ENCODE measurements at regions not wholly inside any gene's neighbourhood (a gene's known extent, or its start where the extent isn't known, plus 50 kb on each side); places are given as distances from the start of the nearest gene placed in this dataset.

DNA sequence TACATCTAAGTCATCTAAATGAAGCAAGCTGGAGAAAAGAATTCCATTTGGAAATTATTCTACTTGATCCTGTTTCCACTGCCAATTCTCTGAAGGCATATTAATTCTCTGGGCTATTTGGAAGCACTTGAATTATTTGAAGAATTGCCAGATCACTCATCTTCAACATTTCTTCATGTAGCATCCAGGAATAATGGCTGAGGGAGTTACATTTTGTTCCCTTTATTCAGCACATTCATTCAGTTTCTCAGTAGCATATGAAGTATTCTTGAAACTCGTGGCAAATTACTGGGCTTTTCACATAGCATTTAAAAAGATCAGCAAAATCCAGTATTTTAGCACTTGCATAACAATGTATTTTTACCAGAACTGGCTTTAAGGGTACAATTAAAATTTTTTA is 127.1 kb upstream of the VIPR2 start:
- peaks cover 23% of the 10 kb centered on the region for H3K4me1 ChIP-seq (ENCODE audit: low read depth, poor library complexity, severe bottlenecking)
- no peak overlapping the region for H2AFZ ChIP-seq (ENCODE audit: low read depth)
- no peak overlapping the region for H3K4me3 ChIP-seq (IDR thresholded peaks at IDR 0.05; ENCODE audit: insufficient read depth, low read depth, low read length)
- H3K9ac ChIP-seq: no peak overlapping the region
- H3K79me2 ChIP-seq (ENCODE audit: insufficient read depth, low read depth): no peaks in the 10 kb centered on the region
- no peak overlapping the region for H3K27ac ChIP-seq
- H3K36me3 ChIP-seq (ENCODE audit: insufficient read depth): no peaks in the 10 kb centered on the region
- H4K20me1 ChIP-seq (ENCODE audit: insufficient read depth): no peaks in the 10 kb centered on the region
- TF ChIP-seq, protein P1, sequence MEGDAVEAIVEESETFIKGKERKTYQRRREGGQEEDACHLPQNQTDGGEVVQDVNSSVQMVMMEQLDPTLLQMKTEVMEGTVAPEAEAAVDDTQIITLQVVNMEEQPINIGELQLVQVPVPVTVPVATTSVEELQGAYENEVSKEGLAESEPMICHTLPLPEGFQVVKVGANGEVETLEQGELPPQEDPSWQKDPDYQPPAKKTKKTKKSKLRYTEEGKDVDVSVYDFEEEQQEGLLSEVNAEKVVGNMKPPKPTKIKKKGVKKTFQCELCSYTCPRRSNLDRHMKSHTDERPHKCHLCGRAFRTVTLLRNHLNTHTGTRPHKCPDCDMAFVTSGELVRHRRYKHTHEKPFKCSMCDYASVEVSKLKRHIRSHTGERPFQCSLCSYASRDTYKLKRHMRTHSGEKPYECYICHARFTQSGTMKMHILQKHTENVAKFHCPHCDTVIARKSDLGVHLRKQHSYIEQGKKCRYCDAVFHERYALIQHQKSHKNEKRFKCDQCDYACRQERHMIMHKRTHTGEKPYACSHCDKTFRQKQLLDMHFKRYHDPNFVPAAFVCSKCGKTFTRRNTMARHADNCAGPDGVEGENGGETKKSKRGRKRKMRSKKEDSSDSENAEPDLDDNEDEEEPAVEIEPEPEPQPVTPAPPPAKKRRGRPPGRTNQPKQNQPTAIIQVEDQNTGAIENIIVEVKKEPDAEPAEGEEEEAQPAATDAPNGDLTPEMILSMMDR (conservative IDR thresholded peaks at IDR 0.05; ENCODE audit: low read depth, low read length): no peak
- no peaks in the 10 kb centered on the region for H3K27me3 ChIP-seq (ENCODE audit: insufficient read depth, low read depth)
- H3K4me2 ChIP-seq: no peak overlapping the region

DNA sequence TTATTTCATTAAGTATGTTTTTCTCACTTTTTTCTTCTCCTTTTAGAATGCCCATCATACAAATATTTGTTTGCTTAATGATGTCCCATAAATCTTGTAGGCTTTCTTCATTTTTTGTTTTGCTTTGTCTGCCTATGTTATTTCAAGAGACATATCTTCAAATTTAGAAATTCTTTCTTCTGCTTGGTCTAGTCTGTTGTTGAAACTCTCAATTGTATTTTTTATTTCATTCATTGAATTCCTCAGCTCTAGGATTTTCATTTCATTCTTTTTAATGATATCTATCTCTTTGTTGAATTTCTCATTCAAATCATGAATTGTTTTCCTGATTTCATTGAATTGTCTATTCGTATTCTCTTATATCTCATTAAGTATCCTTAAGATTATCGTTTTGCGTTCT is 125.1 kb upstream of the VIPR2 start:
- H3K4me2 ChIP-seq: no peak overlapping the region; the same call in 1 of the 2 replicates
- H2AFZ ChIP-seq (ENCODE audit: low read depth): no peak overlapping the region
- no peaks in the 10 kb centered on the region for H4K20me1 ChIP-seq (ENCODE audit: insufficient read depth)
- H3K4me1 ChIP-seq (ENCODE audit: low read depth, poor library complexity, severe bottlenecking): peaks cover 23% of the 10 kb centered on the region
- H3K9ac ChIP-seq: no peak overlapping the region
- no peaks in the 10 kb centered on the region for H3K79me2 ChIP-seq (ENCODE audit: insufficient read depth, low read depth)
- H3K4me3 ChIP-seq (IDR thresholded peaks at IDR 0.05; ENCODE audit: insufficient read depth, low read depth, low read length): no peak overlapping the region
- no peak overlapping the region for H3K27ac ChIP-seq
- TF ChIP-seq, protein P1 (conservative IDR thresholded peaks at IDR 0.05; ENCODE audit: low read depth, low read length): no peak
- no peaks in the 10 kb centered on the region for H3K27me3 ChIP-seq (ENCODE audit: insufficient read depth, low read depth)
- no peaks in the 10 kb centered on the region for H3K36me3 ChIP-seq (ENCODE audit: insufficient read depth)

DNA sequence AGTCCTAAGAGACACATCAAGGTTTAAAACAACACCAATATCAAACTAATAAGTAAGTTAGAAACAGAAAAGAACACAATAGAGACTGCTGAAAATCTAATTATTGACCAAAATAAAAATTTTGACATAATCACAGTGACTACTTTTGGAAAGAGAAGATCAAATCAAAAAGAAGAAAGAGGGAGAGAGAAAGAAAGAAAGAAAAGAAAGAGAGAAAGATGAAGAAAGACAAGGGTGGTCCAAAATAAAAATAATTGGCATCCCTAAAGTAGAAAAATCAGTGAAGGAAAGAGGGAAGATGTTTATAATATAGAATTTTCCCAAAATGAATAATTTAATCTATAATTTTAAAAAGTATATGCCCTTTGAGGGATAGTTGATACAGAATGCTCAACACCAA is 118.8 kb upstream of the VIPR2 start:
- no peak overlapping the region for H3K4me2 ChIP-seq
- H3K79me2 ChIP-seq (ENCODE audit: insufficient read depth, low read depth): no peaks in the 10 kb centered on the region
- H3K4me3 ChIP-seq (IDR thresholded peaks at IDR 0.05; ENCODE audit: insufficient read depth, low read depth, low read length): no peak overlapping the region
- no peaks in the 10 kb centered on the region for H3K27me3 ChIP-seq (ENCODE audit: insufficient read depth, low read depth)
- H3K36me3 ChIP-seq (ENCODE audit: insufficient read depth): no peaks in the 10 kb centered on the region
- no peak overlapping the region for H3K27ac ChIP-seq
- no peak overlapping the region for H3K9ac ChIP-seq
- TF ChIP-seq, protein P1 (conservative IDR thresholded peaks at IDR 0.05; ENCODE audit: low read depth, low read length): no peak
- H2AFZ ChIP-seq (ENCODE audit: low read depth): no peak overlapping the region
- peaks cover 9% of the 10 kb centered on the region for H3K4me1 ChIP-seq (ENCODE audit: low read depth, poor library complexity, severe bottlenecking)
- H4K20me1 ChIP-seq (ENCODE audit: insufficient read depth): no peaks in the 10 kb centered on the region

DNA sequence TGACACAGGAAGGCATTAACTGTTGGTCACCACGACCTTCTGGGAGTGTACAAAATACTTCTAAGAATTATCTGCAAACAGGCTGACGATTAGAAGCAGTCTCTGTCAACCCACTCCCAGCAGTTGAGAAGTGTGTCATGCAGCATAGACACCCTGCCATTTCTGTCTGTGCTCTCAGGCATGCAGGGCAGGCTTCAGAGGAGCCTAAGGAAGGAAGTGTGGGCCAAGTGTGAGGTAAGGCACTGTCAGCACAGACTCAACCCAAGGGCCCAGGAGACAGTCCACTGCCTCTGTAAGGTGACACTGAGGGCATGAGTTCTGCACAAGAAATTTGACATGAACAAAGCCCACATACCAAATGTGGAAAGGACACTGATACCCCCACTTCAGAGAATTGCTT is 109.0 kb upstream of the VIPR2 start:
- Histone ChIP-seq H3K4me3 (IDR thresholded peaks at IDR 0.05; ENCODE audit: insufficient read depth, low read depth, low read length) (no peak overlapping the region), H4K20me1 (ENCODE audit: insufficient read depth) (no peaks in the 10 kb centered on the region), H3K79me2 (ENCODE audit: insufficient read depth, low read depth) (no peaks in the 10 kb centered on the region), H3K36me3 (ENCODE audit: insufficient read depth) (no peaks in the 10 kb centered on the region), H3K27ac (no peak overlapping the region), H2AFZ (ENCODE audit: low read depth) (no peak overlapping the region), H3K9ac (no peak overlapping the region), H3K4me2 (no peak overlapping the region), H3K4me1 (ENCODE audit: low read depth, poor library complexity, severe bottlenecking) (no peaks in the 10 kb centered on the region), H3K27me3 (ENCODE audit: insufficient read depth, low read depth) (no peaks in the 10 kb centered on the region)
- TF ChIP-seq, protein P1 (conservative IDR thresholded peaks at IDR 0.05; ENCODE audit: low read depth, low read length): no peak
